HCT116 (cell line): ENCODE measurements at regions not wholly inside any gene's neighbourhood (a gene's known extent, or its start where the extent isn't known, plus 50 kb on each side); places are given as distances from the start of the nearest gene placed in this dataset.

Source experiments
- ATAC-seq: fragments of 200-7000 bp; cut with Tn5 transposase; 2 replicates; pipeline ENCODE4 v1.9.1; 2020; ENCODE audit warnings: mild to moderate bottlenecking, moderate library complexity
- BruUV-seq: library from RNA; stranded (reverse); fragments of 400-500 nt; replicated peaks from 2 replicates; lab custom pipeline; 2021; lab: Mats Ljungman, UMichigan
- CTCF ChIA-PET: fragments of 300-600 bp; sonication (Branson Sonifier 250); formaldehyde crosslinking; loops from one replicate; lab custom pipeline; 2021; ENCODE audit warnings: antibody characterized with exemption; lab: Charles Lee
- POLR2A ChIA-PET: fragments of 300-600, 350-600 bp; sonication (Branson Sonifier 250); formaldehyde crosslinking; loops from one replicate; lab custom pipeline; 2021; ENCODE audit warnings: antibody characterized with exemption; lab: Charles Lee
- RAD21 ChIA-PET, 2 experiments: fragments of 300-600 bp; sonication (Branson Sonifier 250); formaldehyde crosslinking; loops; one replicate each; lab custom pipeline; 2023; ENCODE audit warnings: low total read pairs in 2 of 2; ENCODE audit not compliant: uncharacterized antibody in 2 of 2, unreplicated experiment in 2 of 2, low non-redundant PET in 1 of 2; lab: Charles Lee
- DNase-seq: peaks from one replicate; pipeline ENCODE4 v3.0.0-alpha.2; 2010; ENCODE audit warnings: low read depth, low spot score
- H2AFZ ChIP-seq: fragments of 200-600 bp; shearing (Covaris generic), sonication (generic); 2 replicates; pipeline ENCODE4 v1.6.1; 2017; ENCODE audit warnings: low read depth, mixed run types, mixed read lengths, antibody characterized with exemption, low read length; ENCODE audit not compliant: poor library complexity, severe bottlenecking
- H3K27ac ChIP-seq: 2 replicates; pipeline ENCODE4 v1.5.1; 2012; ENCODE audit warnings: low read depth, low read length
- H3K27me3 ChIP-seq: fragments of 200-600 bp; sonication (generic); 2 replicates; pipeline ENCODE4 v1.6.1; 2016; ENCODE audit warnings: mixed run types, low read length, mixed read lengths; ENCODE audit not compliant: insufficient read depth
- H3K36me3 ChIP-seq, 2 experiments: fragments of 200-500 bp in 1 of 2; fragments of 200-600 bp in 1 of 2; sonication (Bioruptor generic) in 1 of 2; sonication (generic) in 1 of 2; 2 replicates each; pipeline versions ENCODE4 v1.5.1 to v1.6.1; 2014 to 2016; ENCODE audit warnings: low read length in 2 of 2, inconsistent platforms in 1 of 2, mixed read lengths in 1 of 2, mixed run types in 1 of 2; ENCODE audit not compliant: insufficient read depth in 2 of 2, control insufficient read depth in 1 of 2
- H3K4me1 ChIP-seq, 2 experiments: fragments of 200-600 bp in 1 of 2; sonication (generic) in 1 of 2; 2 replicates each; pipeline versions ENCODE4 v1.5.1 to v1.6.1; 2012 to 2017; ENCODE audit warnings: low read length in 2 of 2, inconsistent platforms in 1 of 2, mild to moderate bottlenecking in 1 of 2, mixed read lengths in 1 of 2, mixed run types in 1 of 2, moderate library complexity in 1 of 2; ENCODE audit not compliant: insufficient read depth in 2 of 2, control insufficient read depth in 1 of 2
- H3K4me2 ChIP-seq: fragments of 200-600 bp; sonication (generic); 2 replicates; pipeline ENCODE4 v1.6.1; 2017; ENCODE audit warnings: mixed run types, low read length, mixed read lengths
- H3K4me3 ChIP-seq, 2 experiments: fragments of 200-600 bp in 1 of 2; sonication (generic) in 1 of 2; replicated peaks in 1 of 2; 2 replicates each; pipeline ENCODE4 v1.5.1; 2011 to 2016; ENCODE audit warnings: low read length in 2 of 2, control low read depth in 1 of 2, low read depth in 1 of 2, mild to moderate bottlenecking in 1 of 2, mixed read lengths in 1 of 2, mixed run types in 1 of 2
- H3K79me2 ChIP-seq: fragments of 200-600 bp; sonication (generic); 2 replicates; pipeline ENCODE4 v1.6.1; 2017; ENCODE audit warnings: mild to moderate bottlenecking, mixed run types, low read length, moderate library complexity, mixed read lengths; ENCODE audit not compliant: insufficient read depth
- H3K9ac ChIP-seq: fragments of 200-600 bp; sonication (generic); 2 replicates; pipeline ENCODE4 v1.6.1; 2016; ENCODE audit warnings: low read length, mixed read lengths
- H3K9me2 ChIP-seq: fragments of 200-600 bp; sonication (generic), shearing (Covaris generic); 2 replicates; pipeline ENCODE4 v1.6.1; 2017; ENCODE audit warnings: mixed run types, mild to moderate bottlenecking, moderate library complexity; ENCODE audit not compliant: insufficient read depth
- H3K9me3 ChIP-seq, 2 experiments: fragments of 200-500 bp in 1 of 2; fragments of 200-600 bp in 1 of 2; sonication (Bioruptor generic) in 1 of 2; sonication (generic) in 1 of 2; 2 replicates each; pipeline ENCODE4 v1.6.1; 2014 to 2017; ENCODE audit warnings: low read length in 2 of 2, mixed read lengths in 2 of 2, inconsistent platforms in 1 of 2, low read depth in 1 of 2, mild to moderate bottlenecking in 1 of 2, mixed run types in 1 of 2, moderate library complexity in 1 of 2; ENCODE audit not compliant: control insufficient read depth in 1 of 2, insufficient read depth in 1 of 2
- H4K20me1 ChIP-seq: fragments of 200-600 bp; sonication (generic), shearing (Covaris generic); 2 replicates; pipeline ENCODE4 v1.6.1; 2017; ENCODE audit warnings: mixed run types, mild to moderate bottlenecking, moderate library complexity; ENCODE audit not compliant: insufficient read depth
- ATF3 ChIP-seq: IDR thresholded peaks from 2 replicates; pipeline ENCODE4 v1.6.1; 2012
- CTCF ChIP-seq, 3 experiments: fragments of 200-600 bp in 1 of 3; sonication (generic) in 1 of 3; IDR thresholded peaks in 2 of 3; conservative IDR thresholded peaks in 1 of 3; 2 replicates each; pipeline ENCODE4 v1.5.1; 2012 to 2017; ENCODE audit warnings: low read depth in 2 of 3, low read length in 2 of 3, antibody characterized with exemption in 1 of 3, borderline replicate concordance in 1 of 3, control low read depth in 1 of 3, mild to moderate bottlenecking in 1 of 3, mixed read lengths in 1 of 3, mixed run types in 1 of 3, moderate library complexity in 1 of 3; ENCODE audit not compliant: insufficient read depth in 1 of 3
- ELF1 ChIP-seq: IDR thresholded peaks from 2 replicates; pipeline ENCODE4 v1.6.1; 2012; ENCODE audit warnings: low read depth, borderline replicate concordance
- EZH2 ChIP-seq: fragments of 200-600 bp; sonication (generic); IDR thresholded peaks from 2 replicates; pipeline ENCODE4 v1.6.1; 2017; ENCODE audit warnings: antibody characterized with exemption, mixed run types
- FOSL1 ChIP-seq: IDR thresholded peaks from 2 replicates; pipeline ENCODE4 v1.6.1; 2012; ENCODE audit warnings: low read depth
- RAD21 ChIP-seq: IDR thresholded peaks from 2 replicates; pipeline ENCODE4 v1.6.1; 2012; ENCODE audit warnings: low read depth, mild to moderate bottlenecking
- SIN3A ChIP-seq: IDR thresholded peaks from 2 replicates; pipeline ENCODE4 v1.6.1; 2012; ENCODE audit warnings: low read depth
- ZNF274 ChIP-seq: fragments of 200-500 bp; sonication (Bioruptor generic); IDR thresholded peaks from 2 replicates; pipeline ENCODE4 v1.6.1; 2014; ENCODE audit warnings: mild to moderate bottlenecking, low read depth, low read length, inconsistent platforms
- intact Hi-C: fragments of 100-400 bp; cut with micrococcal nuclease; formaldehyde crosslinking; loops from 2 replicates; pipeline ENCODE4 v1.10.0; 2022

- Histone ChIP-seq H3K9ac (no peak overlapping the region), H3K27me3 (no peaks in the 10 kb centered on the region), H3K4me2 (no peak overlapping the region), H4K20me1 (no peaks in the 10 kb centered on the region), H3K36me3 (no peaks in the 10 kb centered on the region), H2AFZ (no peak overlapping the region), H3K4me1 (no peaks in the 10 kb centered on the region), H3K9me2 (no peaks in the 10 kb centered on the region), H3K79me2 (no peaks in the 10 kb centered on the region), H3K4me3 (no peak overlapping the region), H3K27ac (no peak overlapping the region), H3K9me3 (no peaks in the 10 kb centered on the region)
- ATAC-seq = no peak
- intact Hi-C loops = no loop called here
- POLR2A ChIA-PET = no interaction called here
- DNase-seq = no peak
- TF ChIP-seq SIN3A = no peak
- TF ChIP-seq CTCF (IDR thresholded peaks at IDR 0.05 in 2 of 3, conservative IDR thresholded peaks at IDR 0.05 in 1 of 3; ENCODE audit: borderline replicate concordance in 1 of 3, insufficient read depth in 1 of 3, low read depth in 2 of 3, low read length in 2 of 3) = no peak
- TF ChIP-seq ATF3 = no peak
- no peak for TF ChIP-seq RAD21
- no peak for TF ChIP-seq FOSL1
- TF ChIP-seq EZH2 = no peak
- CTCF ChIA-PET = no interaction called here
- no TSS peak for BruUV-seq
- RAD21 ChIA-PET = no interaction called here
These were observed 550.4 kb downstream of the EBF1 start for GRCh38 chr5:158549311-158549710.

DNA sequence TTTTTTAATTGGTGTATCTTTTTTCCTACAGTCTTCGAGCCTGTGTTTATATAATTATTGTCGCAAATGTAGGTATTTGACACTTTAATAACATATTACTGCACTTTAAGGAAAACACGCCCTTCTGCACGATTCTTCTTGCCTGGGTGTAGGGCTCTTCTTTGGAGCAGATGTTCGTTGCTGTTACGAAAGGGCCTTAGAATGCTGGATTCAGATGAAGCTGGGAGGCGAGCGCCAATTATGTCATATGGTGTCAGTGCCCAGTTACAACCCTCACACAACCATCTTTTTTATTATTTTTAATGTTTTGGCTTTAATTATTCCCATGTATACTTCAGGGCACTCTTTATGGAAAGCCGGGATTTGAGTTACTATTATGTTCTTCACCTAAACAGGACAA is 553.0 kb downstream of the EBF1 start:
- H3K79me2 ChIP-seq = no peaks in the 10 kb centered on the region
- H3K4me2 ChIP-seq = no peak overlapping the region
- H3K9me3 ChIP-seq = no peaks in the 10 kb centered on the region
- no peak overlapping the region for H2AFZ ChIP-seq
- no peak for TF ChIP-seq FOSL1
- no peak for TF ChIP-seq CTCF (IDR thresholded peaks at IDR 0.05 in 2 of 3, conservative IDR thresholded peaks at IDR 0.05 in 1 of 3; ENCODE audit: borderline replicate concordance in 1 of 3, insufficient read depth in 1 of 3, low read depth in 2 of 3, low read length in 2 of 3)
- TF ChIP-seq ELF1 = no peak
- no peak for TF ChIP-seq ZNF274
- TF ChIP-seq, all 23 proteins: peak for 0
- no peaks in the 10 kb centered on the region for H3K36me3 ChIP-seq
- RAD21 ChIA-PET = no interaction called here
- no peaks in the 10 kb centered on the region for H3K27me3 ChIP-seq
- no peak overlapping the region for H3K27ac ChIP-seq
- CTCF ChIA-PET = no interaction called here
- no peak overlapping the region for H3K4me3 ChIP-seq
- no peak overlapping the region for H3K9ac ChIP-seq
- BruUV-seq = no TSS peak
- H4K20me1 ChIP-seq = no peaks in the 10 kb centered on the region
- H3K9me2 ChIP-seq = no peaks in the 10 kb centered on the region
- DNase-seq (no peak), ATAC-seq (no peak)
- intact Hi-C loops = no loop called here
- POLR2A ChIA-PET = no interaction called here
- no peaks in the 10 kb centered on the region for H3K4me1 ChIP-seq
